ENCODE measurements at regions not wholly inside any gene's neighbourhood (a gene's known extent, or its start where the extent isn't known, plus 50 kb on each side); places are given as distances from the start of the nearest gene placed in this dataset.

DNA sequence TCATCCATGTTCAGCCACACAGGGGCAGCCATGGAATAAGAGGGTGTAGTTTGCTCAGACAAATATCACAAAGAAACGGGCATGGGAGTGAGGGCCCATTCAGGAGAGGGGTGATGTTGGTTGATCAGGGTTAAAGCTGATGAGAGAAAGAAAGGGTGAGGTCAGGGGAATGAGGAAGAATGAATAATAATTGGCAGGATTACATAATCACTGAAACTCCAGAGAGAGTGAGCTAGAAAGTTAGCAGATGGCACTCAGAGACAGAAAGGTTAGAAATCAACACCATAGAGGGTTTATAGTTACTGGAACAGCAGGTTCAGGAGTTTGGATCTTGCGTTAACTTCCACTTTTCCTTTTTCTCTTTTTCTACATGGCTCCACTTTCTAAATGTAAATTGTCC is 113.9 kb downstream of the TAF11L14 start:
- TF ChIP-seq, protein P1, sequence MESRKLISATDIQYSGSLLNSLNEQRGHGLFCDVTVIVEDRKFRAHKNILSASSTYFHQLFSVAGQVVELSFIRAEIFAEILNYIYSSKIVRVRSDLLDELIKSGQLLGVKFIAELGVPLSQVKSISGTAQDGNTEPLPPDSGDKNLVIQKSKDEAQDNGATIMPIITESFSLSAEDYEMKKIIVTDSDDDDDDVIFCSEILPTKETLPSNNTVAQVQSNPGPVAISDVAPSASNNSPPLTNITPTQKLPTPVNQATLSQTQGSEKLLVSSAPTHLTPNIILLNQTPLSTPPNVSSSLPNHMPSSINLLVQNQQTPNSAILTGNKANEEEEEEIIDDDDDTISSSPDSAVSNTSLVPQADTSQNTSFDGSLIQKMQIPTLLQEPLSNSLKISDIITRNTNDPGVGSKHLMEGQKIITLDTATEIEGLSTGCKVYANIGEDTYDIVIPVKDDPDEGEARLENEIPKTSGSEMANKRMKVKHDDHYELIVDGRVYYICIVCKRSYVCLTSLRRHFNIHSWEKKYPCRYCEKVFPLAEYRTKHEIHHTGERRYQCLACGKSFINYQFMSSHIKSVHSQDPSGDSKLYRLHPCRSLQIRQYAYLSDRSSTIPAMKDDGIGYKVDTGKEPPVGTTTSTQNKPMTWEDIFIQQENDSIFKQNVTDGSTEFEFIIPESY (CRISPR knock-in tag; IDR thresholded peaks at IDR 0.05): no peak
- no peak for TF ChIP-seq NRF1 (conservative IDR thresholded peaks at IDR 0.05 in 1 of 2, IDR thresholded peaks at IDR 0.05 in 1 of 2)
- WGBS (ENCODE audit: insufficient coverage, low coverage, missing lambda C conversion rate): 0% methylated on average over 2 of the region's 2 CpGs
- H3K4me2 ChIP-seq (ENCODE audit: insufficient read depth, low read length): no peak overlapping the region
- H3K9me3 ChIP-seq (replicated peaks; ENCODE audit: control insufficient read depth, insufficient read depth, low read depth, low read length): no peaks in the 10 kb centered on the region
- no peaks in the 10 kb centered on the region for H3K79me2 ChIP-seq (ENCODE audit: control insufficient read depth, insufficient read depth, low read length)
- H3K36me3 ChIP-seq (ENCODE audit: control insufficient read depth, insufficient read depth, low read length): no peaks in the 10 kb centered on the region
- H3K9me1 ChIP-seq (ENCODE audit: control insufficient read depth, insufficient read depth, low read length): no peaks in the 10 kb centered on the region
- no peak overlapping the region for H3K4me3 ChIP-seq
- in situ Hi-C loops (cut with MboI) (no loop called here), intact Hi-C loops (cut with micrococcal nuclease) (no loop called here)
- no TSS peak for BruUV-seq (replicated peaks)
- H3K9ac ChIP-seq (ENCODE audit: insufficient read depth in 1 of 2, low read depth in 2 of 2, low read length in 2 of 2): no peak overlapping the region
- ChIA-PET POLR2A (no interaction called here), CTCF (ENCODE audit: low intra/inter-chr PET ratio) (no interaction called here)
- no peak for ATAC-seq
- H2AFZ ChIP-seq (ENCODE audit: low read depth, low read length): no peak overlapping the region
- DNase-seq (ENCODE audit: extremely low read depth in 1 of 4, low spot score in 3 of 4): no peak
- H4K20me1 ChIP-seq (replicated peaks; ENCODE audit: control insufficient read depth, insufficient read depth, low read length): no peaks in the 10 kb centered on the region
- FAIRE-seq: no peak
- H3K4me1 ChIP-seq (replicated peaks in 1 of 2; ENCODE audit: control insufficient read depth in 2 of 2, insufficient read depth in 2 of 2, low read length in 2 of 2): no peaks in the 10 kb centered on the region
- H3K27ac ChIP-seq (ENCODE audit: extremely low read depth, low read depth, low read length): no peak overlapping the region
- no peaks in the 10 kb centered on the region for H3K27me3 ChIP-seq (ENCODE audit: control insufficient read depth in 2 of 2, insufficient read depth in 2 of 2, low read length in 2 of 2)

GRCh38 chr5:17748941-17749340 is 114.7 kb downstream of the TAF11L14 start:
- no peaks in the 10 kb centered on the region for H3K4me1 ChIP-seq (replicated peaks in 1 of 2; ENCODE audit: control insufficient read depth in 2 of 2, insufficient read depth in 2 of 2, low read length in 2 of 2)
- WGBS (ENCODE audit: insufficient coverage, low coverage, missing lambda C conversion rate): 0% methylated on average over 1 of the region's 1 CpG
- no peaks in the 10 kb centered on the region for H3K9me1 ChIP-seq (ENCODE audit: control insufficient read depth, insufficient read depth, low read length)
- ChIA-PET CTCF (ENCODE audit: low intra/inter-chr PET ratio) (no interaction called here), POLR2A (no interaction called here)
- in situ Hi-C loops (cut with MboI): no loop called here
- H2AFZ ChIP-seq (ENCODE audit: low read depth, low read length): no peak overlapping the region
- H3K4me2 ChIP-seq (ENCODE audit: insufficient read depth, low read length): no peak overlapping the region
- H3K4me3 ChIP-seq: no peak overlapping the region
- no peak overlapping the region for H3K9ac ChIP-seq (ENCODE audit: insufficient read depth in 1 of 2, low read depth in 2 of 2, low read length in 2 of 2)
- DNase-seq (ENCODE audit: extremely low read depth in 1 of 4, low spot score in 3 of 4) (no peak), FAIRE-seq (no peak), ATAC-seq (no peak)
- H3K27ac ChIP-seq (ENCODE audit: extremely low read depth, low read depth, low read length): no peak overlapping the region
- intact Hi-C loops (cut with micrococcal nuclease): no loop called here
- no TSS peak for BruUV-seq (replicated peaks)
- H3K36me3 ChIP-seq (ENCODE audit: control insufficient read depth, insufficient read depth, low read length): no peaks in the 10 kb centered on the region
- TF ChIP-seq BHLHE40 (IDR thresholded peaks at IDR 0.05; ENCODE audit: low read length): no peak
- TF ChIP-seq ZNF143 (CRISPR knock-in tag; IDR thresholded peaks at IDR 0.05): no peak
- TF ChIP-seq ZNF77 (CRISPR knock-in tag; IDR thresholded peaks at IDR 0.05): no peak
- TF ChIP-seq HINFP (tag; conservative IDR thresholded peaks at IDR 0.05; ENCODE audit: low read depth): no peak
- TF ChIP-seq ZNF316 (IDR thresholded peaks at IDR 0.05): no peak
- no peak for TF ChIP-seq CEBPB (tag; IDR thresholded peaks at IDR 0.05)
- no peak for TF ChIP-seq JUNB (CRISPR knock-in tag; conservative IDR thresholded peaks at IDR 0.05)
- TF ChIP-seq ZBTB1 (CRISPR knock-in tag; IDR thresholded peaks at IDR 0.05; ENCODE audit: borderline replicate concordance, low read depth): no peak
- TF ChIP-seq, protein P1 (CRISPR knock-in tag; IDR thresholded peaks at IDR 0.05): no peak
- no peak for TF ChIP-seq POLR3A (IDR thresholded peaks at IDR 0.05; ENCODE audit: borderline replicate concordance, extremely low read depth, insufficient read depth, insufficient read length)
- no peaks in the 10 kb centered on the region for H3K9me3 ChIP-seq (replicated peaks; ENCODE audit: control insufficient read depth, insufficient read depth, low read depth, low read length)
- no peaks in the 10 kb centered on the region for H3K79me2 ChIP-seq (ENCODE audit: control insufficient read depth, insufficient read depth, low read length)
- H3K27me3 ChIP-seq (ENCODE audit: control insufficient read depth in 2 of 2, insufficient read depth in 2 of 2, low read length in 2 of 2): no peaks in the 10 kb centered on the region
- no peaks in the 10 kb centered on the region for H4K20me1 ChIP-seq (replicated peaks; ENCODE audit: control insufficient read depth, insufficient read depth, low read length)
